GM21576 (cell line): ENCODE measurements at regions not wholly inside any gene's neighbourhood (a gene's known extent, or its start where the extent isn't known, plus 50 kb on each side); places are given as distances from the start of the nearest gene placed in this dataset.
"Not testable (repeated sequence)": the region's sequence is repeated elsewhere in the genome, so short reads cannot be mapped to it uniquely, and the experiment has no call there.

Experiments
- ATAC-seq: cut with Tn5 transposase; IDR thresholded peaks from one replicate; pipeline ENCODE4 v1.9.1; 2021; ENCODE audit warnings: mild to moderate bottlenecking, moderate library complexity; ENCODE audit not compliant: unreplicated experiment

- ATAC-seq, result no peak
Measured at GRCh38 chr2:53610260-53610659, 157.3 kb upstream of the CHAC2 start.

- no peak for ATAC-seq
Measured at GRCh38 chr2:53609551-53609950, 158.1 kb upstream of the CHAC2 start.

- ATAC-seq, result no peak
Measured at GRCh38 chr2:53608293-53608692, 159.3 kb upstream of the CHAC2 start.

GRCh38 chr2:53600815-53601214, 166.8 kb upstream of the CHAC2 start:
- ATAC-seq, result no peak

GRCh38 chr2:53586733-53587612, 180.6 kb upstream of the CHAC2 start:
- not testable (repeated sequence) for ATAC-seq

GRCh38 chr2:53584986-53585385, 182.6 kb upstream of the CHAC2 start:
- ATAC-seq, result no peak

GRCh38 chr2:53583583-53583982, 184.0 kb upstream of the CHAC2 start:
- ATAC-seq, result no peak

GRCh38 chr2:53582556-53582955, 185.0 kb upstream of the CHAC2 start:
- ATAC-seq, result no peak

- ATAC-seq, result no peak
Measured at GRCh38 chr2:53576166-53576565, 191.4 kb upstream of the CHAC2 start.

- no peak for ATAC-seq
Measured at GRCh38 chr2:53575721-53576124, 191.9 kb upstream of the CHAC2 start.

- no peak for ATAC-seq
Measured at GRCh38 chr2:53572696-53573095, 194.9 kb upstream of the CHAC2 start.

- no peak for ATAC-seq
Measured at GRCh38 chr2:53569957-53570727, 197.5 kb upstream of the CHAC2 start.

GRCh38 chr2:53568469-53568868, 199.1 kb upstream of the CHAC2 start:
- ATAC-seq, result no peak

GRCh38 chr2:53567073-53567472, 200.5 kb upstream of the CHAC2 start:
- no peak for ATAC-seq

GRCh38 chr2:53562407-53562806, 205.2 kb upstream of the CHAC2 start:
- ATAC-seq, result no peak

GRCh38 chr2:53561155-53561554, 206.4 kb upstream of the CHAC2 start:
- no peak for ATAC-seq

GRCh38 chr2:53559302-53559966, 208.2 kb upstream of the CHAC2 start:
- ATAC-seq, result no peak

GRCh38 chr2:53558867-53559266, 208.7 kb upstream of the CHAC2 start:
- ATAC-seq, result no peak

GRCh38 chr2:53549497-53549896, 218.1 kb upstream of the CHAC2 start:
- no peak for ATAC-seq

- no peak for ATAC-seq
Measured at GRCh38 chr2:53545604-53546003, 222.0 kb upstream of the CHAC2 start.

- no peak for ATAC-seq
Measured at GRCh38 chr2:53544871-53545558, 222.6 kb upstream of the CHAC2 start.
